ENCODE measurements at regions not wholly inside any gene's neighbourhood (a gene's known extent, or its start where the extent isn't known, plus 50 kb on each side); places are given as distances from the start of the nearest gene placed in this dataset.
"Not testable (repeated sequence)": the region's sequence is repeated elsewhere in the genome, so short reads cannot be mapped to it uniquely, and the experiment has no call there.

DNA sequence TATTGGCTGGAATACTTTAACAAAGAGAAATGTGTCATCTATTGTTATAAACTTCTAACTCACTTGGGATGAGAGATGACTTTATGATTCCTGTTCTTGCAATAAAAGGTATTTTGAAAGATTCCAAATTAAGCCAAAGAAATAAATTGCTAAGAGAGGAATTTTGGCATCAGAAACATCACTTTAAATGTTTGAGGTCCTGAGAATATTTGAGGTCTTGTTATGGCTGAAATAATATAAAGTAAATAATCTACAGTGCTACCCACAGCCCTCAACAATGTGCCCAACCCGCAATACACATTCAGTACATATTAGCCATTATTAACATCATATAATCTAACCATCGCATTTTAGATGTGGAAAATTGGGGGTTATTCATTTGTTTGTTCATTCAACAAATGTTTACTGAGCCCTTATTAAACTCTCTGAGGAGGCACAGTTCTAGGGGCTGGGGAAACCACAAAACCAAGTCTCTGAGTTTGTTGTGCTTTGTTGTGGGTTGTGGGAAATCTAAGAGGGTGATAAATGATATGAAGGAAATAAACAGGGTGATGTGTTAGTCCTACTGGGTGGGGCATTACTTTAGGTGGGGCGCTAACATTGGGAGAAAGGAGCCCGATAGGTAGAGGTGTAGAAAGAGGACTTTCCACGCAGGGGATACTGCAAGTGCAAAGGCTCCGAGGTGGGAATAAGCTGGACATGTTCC is 135.2 kb upstream of the CLINT1 start:
- no peak for DNase-seq

DNA sequence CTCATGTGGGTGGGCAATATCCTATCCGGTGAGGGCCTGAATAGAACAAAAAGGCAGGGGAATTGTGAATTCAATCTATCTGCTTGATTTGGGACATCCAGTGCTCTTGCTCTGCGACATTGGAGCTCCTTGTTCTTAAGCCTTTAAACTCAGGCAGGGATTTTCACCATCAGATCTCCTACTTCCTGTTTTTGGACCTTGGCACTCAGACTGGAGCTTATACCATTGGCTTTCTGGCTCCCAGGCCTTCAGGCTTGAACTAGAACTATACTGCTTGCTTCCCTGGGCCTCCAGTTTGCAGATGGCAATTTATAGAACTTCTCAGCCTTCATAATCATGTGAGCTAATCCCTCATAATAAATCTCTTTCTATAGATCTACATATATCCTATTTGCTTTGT is 134.3 kb upstream of the CLINT1 start:
- no peak for DNase-seq

DNA sequence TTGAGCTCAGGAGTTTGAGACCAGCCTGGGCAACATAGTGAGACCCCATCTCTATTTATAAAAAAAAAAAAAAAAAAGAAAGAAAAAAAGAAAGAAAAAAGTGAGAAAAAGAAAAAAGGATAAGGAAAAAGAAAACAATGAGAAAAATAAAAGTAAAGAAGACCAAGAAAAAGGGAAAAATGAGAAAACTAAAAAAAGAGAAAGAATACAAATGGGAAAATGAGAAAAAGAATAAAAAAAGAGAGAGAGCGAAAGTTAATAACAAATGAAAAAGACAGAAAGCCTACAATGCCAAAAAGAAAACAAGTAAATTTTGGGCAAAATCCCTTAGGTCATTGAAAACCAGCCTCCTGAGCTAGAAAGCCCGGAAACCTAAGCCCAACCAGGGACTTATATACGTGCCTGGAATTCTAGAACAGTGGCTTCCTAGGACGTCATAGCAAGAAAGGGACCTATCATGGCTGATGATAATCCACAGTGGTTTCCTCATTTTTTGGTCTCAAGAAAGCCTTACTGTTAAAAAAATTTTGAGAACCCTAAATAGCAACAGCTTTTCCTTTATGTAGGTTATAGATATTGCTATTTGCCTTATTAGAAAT is 131.7 kb upstream of the CLINT1 start:
- DNase-seq, result no peak

DNA sequence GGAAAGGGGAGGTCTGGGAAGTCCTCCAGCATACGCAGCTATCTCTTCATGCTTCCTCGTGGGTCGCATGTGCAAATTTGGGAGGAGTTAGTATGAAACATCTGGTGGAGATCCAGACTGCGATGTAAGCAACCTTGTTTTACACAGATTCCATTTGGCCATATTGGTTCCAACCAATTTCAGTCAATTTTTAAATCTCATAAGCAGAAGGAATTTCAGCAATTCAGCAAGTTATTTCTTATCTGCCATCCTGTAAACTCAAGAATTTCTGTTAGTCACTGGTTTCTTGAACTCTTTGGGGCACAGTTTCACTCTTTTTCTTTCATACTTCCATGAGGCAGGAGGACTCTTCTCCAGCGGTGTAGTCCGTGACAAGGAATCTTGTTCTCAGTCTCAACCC is 130.4 kb upstream of the CLINT1 start:
- DNase-seq, result no peak

DNA sequence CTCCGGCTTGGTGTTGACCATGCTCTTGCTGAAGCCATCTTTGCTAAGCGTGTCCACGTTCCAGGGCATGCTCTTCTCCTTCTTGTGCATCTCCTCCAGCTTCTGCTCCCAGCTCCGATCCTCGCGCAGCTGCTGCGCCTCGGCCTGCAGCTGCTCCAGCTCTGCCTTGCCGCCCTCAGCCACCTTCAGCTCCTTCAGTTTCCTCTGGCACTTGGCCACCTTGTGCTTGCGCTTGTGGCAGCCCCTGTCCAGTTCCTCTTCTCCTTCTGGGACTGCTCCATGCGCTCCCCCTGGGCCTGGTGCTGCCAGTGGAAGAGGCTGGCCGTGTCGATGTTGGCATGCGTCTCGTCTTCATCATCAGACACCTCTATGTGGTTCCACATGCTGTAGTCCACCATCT is 128.3 kb upstream of the CLINT1 start:
- DNase-seq, result no peak

DNA sequence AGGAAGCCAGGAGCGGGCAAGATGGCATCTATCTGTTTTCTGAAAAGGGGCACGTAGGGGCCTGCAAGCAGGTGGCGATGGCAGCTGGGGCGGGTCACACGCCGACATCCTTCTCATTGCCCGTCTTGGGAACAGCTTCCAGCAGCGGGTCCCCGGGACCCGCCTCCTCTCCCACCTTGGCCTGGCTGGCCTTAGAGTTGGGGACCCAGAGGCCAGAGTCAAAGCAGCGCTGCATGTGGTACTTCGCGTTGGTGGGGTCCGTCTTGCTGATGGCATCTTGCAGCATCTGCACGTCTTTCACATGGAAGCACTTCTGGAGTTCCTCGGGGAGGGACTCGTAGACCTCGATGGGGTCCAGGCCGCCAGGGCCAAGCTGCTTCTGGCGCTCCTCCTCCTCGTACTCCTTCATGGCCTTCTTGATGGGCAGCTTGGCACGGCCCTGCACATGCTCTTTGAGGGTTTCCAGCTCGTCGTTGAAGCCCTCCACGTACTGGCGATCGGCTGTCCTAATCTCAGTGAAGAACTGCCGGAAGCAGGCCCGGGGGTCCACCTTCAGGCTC is 127.6 kb upstream of the CLINT1 start:
- DNase-seq, result no peak

DNA sequence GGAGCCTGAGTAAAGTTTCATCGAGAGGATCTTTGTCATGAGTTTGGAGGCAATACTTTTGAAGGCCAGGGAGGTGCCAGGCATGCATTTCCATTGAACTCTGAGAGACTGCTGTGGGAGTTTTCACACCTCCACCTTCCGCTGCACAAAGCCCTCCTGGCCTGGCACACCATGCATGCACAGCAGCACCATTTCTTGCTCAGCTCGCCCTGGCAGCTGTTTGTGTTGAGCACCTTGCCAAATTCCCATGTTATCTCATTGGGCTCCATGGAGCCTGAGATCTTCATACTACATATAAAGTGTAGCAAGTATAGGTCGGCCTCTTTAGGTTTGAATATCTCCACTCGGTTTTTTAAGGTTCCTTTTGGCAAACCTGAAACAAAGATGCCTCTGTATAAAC is 125.7 kb upstream of the CLINT1 start:
- DNase-seq, result no peak

DNA sequence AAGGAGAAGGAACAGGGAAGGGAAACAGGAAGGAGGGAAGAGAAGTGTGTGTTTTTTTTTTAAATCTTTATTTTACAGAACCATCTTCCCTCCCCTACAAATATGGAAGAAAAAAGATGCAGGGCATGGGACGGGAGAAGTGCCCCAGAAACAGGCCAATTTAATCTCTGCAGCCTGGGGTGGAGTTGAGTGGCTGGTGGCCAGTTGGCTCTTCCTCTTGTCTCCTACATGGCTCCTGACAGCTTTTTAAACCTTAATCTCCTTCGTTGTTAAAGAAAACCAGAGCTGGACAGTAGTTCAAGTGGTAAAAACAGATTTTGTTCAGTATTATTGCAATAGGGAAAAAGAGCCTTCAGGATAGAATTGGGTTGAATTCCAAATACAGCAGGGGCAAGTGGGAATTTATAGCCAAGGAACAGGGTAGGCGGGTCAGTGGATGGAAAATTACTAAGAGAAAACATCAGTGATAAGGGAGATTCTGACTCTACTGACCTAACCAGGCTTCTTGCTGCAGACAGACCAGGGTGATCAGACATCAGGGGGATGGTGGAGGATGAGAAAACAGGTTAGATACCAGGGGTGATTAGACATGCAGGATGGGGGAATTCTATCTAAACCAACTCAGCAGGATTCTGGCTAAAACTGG is 125.1 kb upstream of the CLINT1 start:
- DNase-seq, result no peak

DNA sequence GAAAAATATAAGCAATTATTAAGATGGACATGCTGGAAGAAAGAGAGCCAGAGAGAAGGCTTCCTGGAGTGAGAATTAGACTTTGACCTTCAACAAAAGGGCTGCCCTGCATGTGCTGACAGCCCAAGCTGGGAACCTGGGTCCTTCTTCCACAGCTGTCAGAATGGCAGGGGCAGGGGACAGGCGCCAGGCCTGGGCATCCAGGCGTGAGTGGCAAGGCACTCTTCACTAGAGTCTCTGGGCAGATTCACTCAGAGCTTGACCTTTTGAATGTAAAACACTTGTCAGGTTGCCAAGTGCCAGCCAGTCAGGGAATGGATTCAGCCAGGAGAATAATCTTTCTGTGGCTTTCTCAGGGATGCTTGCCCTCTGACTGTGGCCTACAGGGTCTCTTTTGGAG is 119.1 kb upstream of the CLINT1 start:
- DNase-seq, result no peak

DNA sequence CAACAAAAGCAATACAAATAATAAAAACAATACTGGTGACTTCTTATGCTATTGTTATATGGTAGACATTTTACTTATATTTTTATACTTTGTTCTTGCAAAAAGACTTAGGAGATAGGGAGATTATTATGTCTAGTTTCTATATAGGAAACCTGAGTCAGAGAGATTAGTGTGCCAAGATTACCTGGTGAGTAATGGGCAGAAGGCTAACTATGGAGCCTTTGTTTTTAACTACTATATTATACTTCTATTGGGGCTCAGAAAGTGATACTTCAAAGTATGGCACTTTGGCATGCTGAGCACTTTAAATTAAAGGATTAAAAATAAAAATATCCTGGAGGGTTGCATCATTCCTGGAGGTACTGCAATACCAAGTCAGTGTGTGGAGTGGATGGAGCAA is 117.5 kb upstream of the CLINT1 start:
- no peak for DNase-seq

DNA sequence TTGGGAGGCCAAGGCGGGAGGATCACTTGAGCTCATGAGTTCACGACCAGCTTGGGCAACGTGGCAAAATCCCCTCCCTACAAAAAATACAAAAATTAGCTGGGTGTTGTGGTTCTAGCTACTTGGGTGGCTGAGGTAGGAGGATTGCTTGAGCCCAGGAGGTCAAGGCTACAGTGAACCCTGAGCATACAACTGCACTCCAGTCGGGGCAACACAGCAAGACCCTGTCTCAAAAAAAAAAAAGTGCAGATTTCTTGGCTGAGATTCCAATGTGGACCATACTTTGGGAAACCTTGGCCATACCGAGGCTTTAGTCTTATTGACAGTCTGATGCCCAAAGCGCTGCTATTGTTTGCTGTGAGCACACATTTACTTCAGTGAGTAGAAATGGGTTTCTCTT is 113.6 kb upstream of the CLINT1 start:
- DNase-seq, result no peak

DNA sequence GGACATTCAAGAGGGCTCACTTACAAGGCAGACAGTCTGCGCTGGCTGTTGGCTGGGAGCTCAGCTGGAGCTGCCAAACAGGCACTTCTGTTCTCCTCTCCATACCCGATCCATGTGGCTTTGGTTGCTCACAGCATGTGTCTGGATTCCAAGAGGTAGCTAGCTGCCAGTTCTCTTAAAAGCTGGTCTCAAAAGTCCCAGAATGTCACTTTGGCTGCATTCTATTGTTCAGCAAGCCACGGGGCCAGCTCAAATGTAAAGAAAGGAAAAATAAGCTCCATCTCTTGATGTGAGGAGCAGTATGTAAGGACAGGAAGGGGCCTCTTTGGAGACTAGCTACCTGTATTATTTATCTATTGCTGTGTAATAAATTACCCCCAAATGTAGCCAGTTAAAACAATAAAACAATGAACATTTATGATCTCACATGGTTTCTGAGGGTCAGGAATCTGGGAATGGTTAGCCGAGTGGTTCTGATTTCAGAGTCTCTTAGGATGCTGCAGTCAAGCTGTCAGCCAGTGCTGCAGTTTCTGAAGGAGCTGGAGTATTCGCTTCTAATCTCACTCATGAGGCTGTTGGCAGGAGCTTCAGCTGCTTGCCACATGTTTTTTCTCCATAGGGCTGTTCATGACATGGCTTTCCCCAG is 112.7 kb upstream of the CLINT1 start:
- DNase-seq, result no peak

DNA sequence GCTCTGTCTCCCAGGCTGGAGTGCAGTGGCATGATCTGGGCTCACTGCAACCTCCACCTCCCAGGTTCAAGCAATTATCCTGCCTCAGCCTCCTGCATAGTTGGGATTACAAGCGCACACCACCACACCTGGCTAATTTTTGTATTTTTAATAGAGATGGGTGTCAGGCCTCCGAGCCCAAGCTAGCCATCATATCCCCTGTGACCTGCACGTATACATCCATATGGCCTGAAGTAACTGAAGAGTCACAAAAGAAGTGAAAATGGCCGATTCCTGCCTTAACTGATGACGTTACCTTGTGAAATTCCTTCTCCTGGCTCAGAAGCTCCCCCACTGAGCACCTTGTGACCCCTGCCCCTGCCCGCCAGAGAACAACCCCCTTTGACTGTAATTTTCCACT is 109.6 kb upstream of the CLINT1 start:
- not testable (repeated sequence) for DNase-seq

DNA sequence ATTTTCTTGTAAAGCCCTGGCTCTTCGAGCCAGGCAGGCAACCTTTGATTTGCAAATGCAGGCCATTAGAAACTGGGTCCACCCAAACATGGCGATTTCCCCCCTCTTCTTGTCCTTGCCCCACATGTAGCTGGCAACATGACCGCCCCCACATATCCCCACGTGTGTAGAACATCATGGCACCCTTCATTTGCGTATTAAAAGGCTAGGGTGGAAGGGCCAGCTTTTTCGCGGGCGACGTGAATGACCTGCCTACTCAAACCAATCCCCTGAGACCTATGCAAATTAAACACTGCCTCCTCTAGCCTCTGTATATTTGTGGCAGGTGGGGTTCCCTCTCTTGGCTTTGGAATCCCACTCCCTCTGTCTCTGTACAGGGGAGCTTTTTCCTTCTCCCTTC is 107.0 kb upstream of the CLINT1 start:
- DNase-seq, result no peak

DNA sequence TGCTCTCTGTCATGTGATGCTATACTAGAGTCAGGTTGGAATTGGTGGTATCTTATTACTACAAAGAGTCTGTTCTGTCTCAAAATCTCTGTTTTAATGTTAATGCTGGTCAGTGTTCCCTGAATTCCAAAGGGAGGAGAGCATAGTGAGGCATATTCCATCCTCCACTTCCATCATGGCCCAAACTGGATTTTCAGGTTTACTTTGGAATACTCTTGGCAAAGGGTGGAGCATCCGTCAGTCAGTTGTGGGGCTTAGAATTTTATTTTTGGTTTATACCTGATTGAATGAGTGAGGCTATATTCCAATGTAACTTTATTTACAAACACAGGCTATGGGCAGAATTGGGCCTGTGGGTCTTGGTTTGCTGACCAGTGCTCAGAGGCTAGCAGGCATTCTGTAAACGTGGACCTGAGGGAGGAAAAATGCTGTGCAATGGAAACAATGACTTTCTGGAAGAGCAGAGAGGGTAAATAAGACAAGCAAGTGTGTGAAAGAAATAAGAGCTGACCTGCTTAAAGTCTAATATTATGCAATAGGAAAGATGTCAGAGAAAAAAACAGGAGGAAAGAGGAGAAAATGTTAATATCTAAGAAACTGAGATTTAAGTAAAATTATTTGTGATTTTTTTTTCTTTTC is 106.2 kb upstream of the CLINT1 start:
- no peak for DNase-seq

DNA sequence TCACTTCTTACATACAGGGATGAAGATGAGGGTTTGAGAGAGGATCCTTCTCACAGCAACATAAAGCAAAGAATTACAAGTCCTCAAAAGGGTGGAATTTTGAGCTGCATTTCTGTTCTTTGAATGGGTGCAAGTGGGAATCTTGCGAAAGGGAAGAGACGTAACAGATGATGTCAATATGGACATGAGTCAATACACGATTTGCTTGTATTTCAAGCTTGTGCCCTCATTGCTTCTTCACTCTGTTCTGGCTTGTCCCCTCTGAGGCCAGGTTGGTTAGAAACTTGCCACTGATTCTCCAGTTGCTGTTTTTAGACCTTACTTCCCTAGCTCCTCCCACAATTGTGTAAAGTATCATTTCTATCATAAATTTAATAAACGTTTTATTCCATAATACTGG is 104.8 kb upstream of the CLINT1 start:
- no peak for DNase-seq

DNA sequence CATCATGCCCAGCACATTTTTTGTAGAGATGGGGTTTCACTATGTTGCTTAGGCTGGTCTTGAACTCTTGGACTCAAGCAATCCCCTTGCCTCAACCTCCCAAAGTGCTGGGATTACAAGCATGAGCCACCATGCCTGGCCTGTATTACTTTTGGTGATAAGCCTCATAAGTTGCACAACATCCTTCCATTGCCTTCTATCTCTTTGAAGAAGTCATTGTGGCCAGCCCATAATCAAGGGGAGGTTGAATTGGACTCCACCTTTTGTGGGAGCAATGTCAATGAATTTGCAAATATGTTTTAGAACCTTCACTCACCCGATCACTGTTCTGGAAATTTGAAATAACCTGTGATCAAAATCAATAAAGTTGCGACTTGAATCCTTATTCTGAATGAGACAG is 104.3 kb upstream of the CLINT1 start:
- no peak for DNase-seq

DNA sequence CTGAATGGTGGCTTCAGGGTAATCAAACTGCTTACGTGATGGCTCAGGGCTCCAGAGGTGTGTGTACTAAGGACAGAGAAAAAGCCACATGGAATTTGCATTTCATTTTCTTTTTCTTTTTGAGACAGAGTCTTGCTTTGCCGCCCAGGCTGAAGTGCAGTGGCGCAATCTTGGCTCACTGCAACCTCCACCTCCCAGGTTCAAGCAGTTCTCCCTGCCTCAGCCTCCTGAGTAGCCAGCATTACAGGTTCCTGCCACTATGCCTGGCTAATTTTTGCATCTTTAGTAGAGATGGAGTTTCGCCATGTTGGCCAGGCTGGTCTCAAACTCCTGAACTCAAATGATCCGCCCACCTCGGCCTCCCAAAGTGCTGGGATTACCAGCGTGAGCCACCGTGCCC is 103.7 kb upstream of the CLINT1 start:
- DNase-seq, result not testable (repeated sequence)

DNA sequence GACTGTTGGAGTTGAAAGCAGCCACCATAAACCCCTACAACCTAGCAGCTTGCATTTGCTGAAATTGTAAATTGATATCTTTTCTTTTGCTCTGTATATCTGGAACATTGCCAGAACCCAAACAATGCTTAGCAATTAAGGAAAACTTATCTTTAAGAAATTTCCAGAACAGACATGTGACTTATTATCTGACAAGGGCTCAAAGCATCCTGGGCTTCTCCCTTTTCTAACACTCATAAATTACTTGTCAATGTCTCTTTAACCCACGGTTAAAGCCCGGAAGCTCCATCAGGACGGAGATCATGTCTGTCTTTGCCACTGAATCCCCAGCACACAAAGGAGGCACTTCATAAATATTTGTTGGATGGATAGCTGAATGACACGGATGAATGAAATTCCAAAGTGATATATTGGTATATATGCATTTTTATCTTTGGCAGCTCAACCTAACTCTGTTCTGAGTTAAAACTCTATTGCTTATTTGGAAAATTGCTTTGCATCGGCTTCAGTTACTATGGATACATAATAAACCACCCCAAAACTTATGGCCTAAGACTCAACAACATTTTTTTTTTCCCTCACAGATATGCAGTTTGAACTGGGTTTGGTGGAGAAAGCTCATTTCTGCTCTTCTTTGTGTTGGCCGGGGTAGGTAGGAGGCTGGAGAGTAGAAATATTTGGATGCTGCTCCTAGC is 103.1 kb upstream of the CLINT1 start:
- DNase-seq, result no peak

DNA sequence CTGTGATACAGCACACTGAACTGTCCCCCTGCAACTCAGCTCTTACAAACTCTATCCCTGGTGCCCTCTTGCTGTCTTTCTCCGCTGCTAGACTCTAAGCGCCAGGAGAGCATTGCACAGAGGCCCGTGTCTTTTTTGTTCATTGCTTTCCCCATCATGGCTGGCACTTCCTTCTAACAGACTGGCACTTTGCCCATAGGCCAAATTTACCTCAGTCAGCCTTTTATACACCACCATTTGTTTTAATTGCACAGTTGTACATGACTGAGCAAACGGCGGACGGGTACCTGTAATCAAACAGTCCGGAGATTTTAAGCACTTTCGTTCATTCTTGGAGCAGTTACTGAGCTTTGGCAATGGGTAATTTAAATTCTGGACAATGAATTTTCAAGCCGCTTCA is 102.2 kb upstream of the CLINT1 start:
- no peak for DNase-seq

DNA sequence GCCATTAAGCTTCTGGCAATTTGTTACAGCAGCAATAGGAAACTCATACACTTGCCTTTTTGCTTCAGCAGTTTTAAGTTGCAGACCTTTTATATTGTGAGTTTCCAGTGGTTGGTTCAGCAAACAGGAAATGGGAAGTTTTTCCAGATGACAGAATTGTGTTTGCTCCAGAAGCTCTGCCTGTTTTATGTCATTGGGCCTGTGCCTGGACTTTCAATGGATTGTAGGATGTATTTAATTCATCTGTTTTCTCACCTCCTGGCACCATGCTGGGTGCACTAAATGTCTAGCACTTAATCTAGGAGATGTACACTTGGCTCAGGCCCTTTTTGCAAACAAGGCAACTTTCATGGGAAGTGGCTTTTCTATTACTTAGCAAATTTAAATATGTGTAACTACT is 100.4 kb upstream of the CLINT1 start:
- DNase-seq, result no peak

DNA sequence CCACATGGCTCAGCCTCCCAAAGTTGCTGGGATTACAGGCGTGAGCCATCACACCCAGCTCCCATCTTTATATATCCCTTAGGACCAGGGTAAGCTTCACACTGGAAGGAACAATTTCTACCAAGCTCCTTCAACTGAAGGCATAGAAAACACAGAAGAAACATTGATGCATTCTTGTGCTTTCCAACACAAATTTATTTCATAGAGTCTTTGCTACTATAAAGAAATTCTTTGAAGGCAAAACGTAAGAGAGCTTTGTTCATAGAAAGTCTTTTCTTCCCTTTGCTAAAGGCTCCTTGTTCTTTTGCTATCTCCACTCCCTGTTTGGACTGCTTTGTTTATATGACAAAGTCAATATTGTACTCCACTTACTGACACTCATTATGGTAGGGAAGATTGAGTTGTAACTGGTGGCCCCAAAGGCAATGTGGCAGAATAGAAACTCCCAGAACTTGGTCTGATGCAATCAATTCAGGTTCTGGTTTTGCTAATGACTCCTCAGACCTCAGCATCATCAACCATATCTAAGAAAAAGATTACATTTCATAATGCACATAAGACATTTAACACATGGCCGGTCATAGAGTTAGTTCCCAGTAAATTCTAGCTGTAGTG is 97.4 kb upstream of the CLINT1 start:
- no peak for DNase-seq
